Activated CD4-positive, alpha-beta memory T cell treated with anti-CD3 and anti-CD28 coated beads for 36 hours (primary cell): ENCODE measurements at regions not wholly inside any gene's neighbourhood (a gene's known extent, or its start where the extent isn't known, plus 50 kb on each side); places are given as distances from the start of the nearest gene placed in this dataset.

ENCODE experiments used
- CTCF ChIA-PET: fragments of 350-600 bp; sonication (Branson Sonifier 250); formaldehyde crosslinking; loops from one replicate; lab custom pipeline; 2021; ENCODE audit warnings: antibody characterized with exemption, inconsistent platforms; lab: Charles Lee
- POLR2A ChIA-PET: fragments of 350-600 bp; sonication (Branson Sonifier 250); formaldehyde crosslinking; loops from one replicate; lab custom pipeline; 2021; ENCODE audit warnings: antibody characterized with exemption; lab: Charles Lee
- DNase-seq: peaks from one replicate; pipeline ENCODE4 v3.0.0-alpha.2; 2020
- H3K27ac Mint-ChIP-seq: one replicate; pipeline ENCODE4 v1.8.0; 2021; ENCODE audit warnings: mixed read lengths
- H3K27me3 Mint-ChIP-seq: one replicate; pipeline ENCODE4 v1.8.0; 2021; ENCODE audit warnings: mixed read lengths
- H3K36me3 Mint-ChIP-seq: one replicate; pipeline ENCODE4 v1.8.0; 2021; ENCODE audit warnings: mixed read lengths
- H3K4me1 Mint-ChIP-seq: one replicate; pipeline ENCODE4 v1.8.0; 2021; ENCODE audit warnings: low read depth, mixed read lengths
- H3K4me3 Mint-ChIP-seq: one replicate; pipeline ENCODE4 v1.8.0; 2021; ENCODE audit warnings: mild to moderate bottlenecking, mixed read lengths
- H3K9me3 Mint-ChIP-seq: one replicate; pipeline ENCODE4 v1.8.0; 2021; ENCODE audit warnings: mixed read lengths
- intact Hi-C: fragments of 100-400 bp; cut with micrococcal nuclease; formaldehyde crosslinking; loops from one replicate; pipeline ENCODE4 v1.15.1; 2023

- H3K36me3 Mint-ChIP-seq = no peaks in the 10 kb centered on the region
- no peaks in the 10 kb centered on the region for H3K4me1 Mint-ChIP-seq
- DNase-seq = no peak
- H3K27me3 Mint-ChIP-seq = peaks cover 5% of the 10 kb centered on the region
- H3K27ac Mint-ChIP-seq = no peak overlapping the region
- H3K4me3 Mint-ChIP-seq = no peak overlapping the region
- intact Hi-C loops = no loop called here
- ChIA-PET CTCF (no interaction called here), POLR2A (no interaction called here)
- no peaks in the 10 kb centered on the region for H3K9me3 Mint-ChIP-seq
Observed at GRCh38 chr9:32698706-32699277, 63.3 kb upstream of the TAF1L start.

- no peak for DNase-seq
- Mint-ChIP-seq H3K27me3 (peaks cover 5% of the 10 kb centered on the region), H3K27ac (no peak overlapping the region), H3K4me3 (no peak overlapping the region), H3K36me3 (no peaks in the 10 kb centered on the region), H3K4me1 (no peaks in the 10 kb centered on the region), H3K9me3 (no peaks in the 10 kb centered on the region)
- intact Hi-C loops = loop anchor here (10.0 kb wide), 2 partner anchors 117 to 327 kb away; no protein-coding TSS in a partner anchor
- ChIA-PET POLR2A (no interaction called here), CTCF (interaction anchor here (1.1 kb wide), 1 partner anchor 120 kb away, joined by 4 read pairs; no protein-coding TSS in a partner anchor)
Observed at GRCh38 chr9:32701321-32702022, 66.0 kb upstream of the TAF1L start.

- ChIA-PET CTCF (no interaction called here), POLR2A (no interaction called here)
- H3K4me3 Mint-ChIP-seq = no peak overlapping the region
- no peak for DNase-seq
- peaks cover 1% of the 10 kb centered on the region for H3K27me3 Mint-ChIP-seq
- intact Hi-C loops = loop anchor here (10.0 kb wide), 2 partner anchors 119 to 329 kb away; no protein-coding TSS in a partner anchor
- H3K36me3 Mint-ChIP-seq = no peaks in the 10 kb centered on the region
- no peaks in the 10 kb centered on the region for H3K4me1 Mint-ChIP-seq
- no peak overlapping the region for H3K27ac Mint-ChIP-seq
- no peaks in the 10 kb centered on the region for H3K9me3 Mint-ChIP-seq
Observed at GRCh38 chr9:32703635-32704034, 68.2 kb upstream of the TAF1L start.

- Mint-ChIP-seq H3K27ac (no peak overlapping the region), H3K36me3 (no peaks in the 10 kb centered on the region), H3K27me3 (peaks cover 1% of the 10 kb centered on the region), H3K4me1 (no peaks in the 10 kb centered on the region), H3K4me3 (no peak overlapping the region), H3K9me3 (no peaks in the 10 kb centered on the region)
- intact Hi-C loops = loop anchor here (10.0 kb wide), 2 partner anchors 120 to 330 kb away; no protein-coding TSS in a partner anchor
- ChIA-PET POLR2A (no interaction called here), CTCF (no interaction called here)
- DNase-seq = no peak
Observed at GRCh38 chr9:32704343-32704742, 68.9 kb upstream of the TAF1L start.

GRCh38 chr9:32705059-32705458 lies 69.6 kb upstream of the TAF1L start:
- no peak overlapping the region for H3K27ac Mint-ChIP-seq
- ChIA-PET POLR2A (no interaction called here), CTCF (no interaction called here)
- no peaks in the 10 kb centered on the region for H3K4me1 Mint-ChIP-seq
- H3K36me3 Mint-ChIP-seq = no peaks in the 10 kb centered on the region
- H3K27me3 Mint-ChIP-seq = peaks cover 1% of the 10 kb centered on the region
- no peaks in the 10 kb centered on the region for H3K9me3 Mint-ChIP-seq
- no peak for DNase-seq
- no peak overlapping the region for H3K4me3 Mint-ChIP-seq
- intact Hi-C loops = loop anchor here (10.0 kb wide), 2 partner anchors 120 to 330 kb away; no protein-coding TSS in a partner anchor

- H3K36me3 Mint-ChIP-seq = no peaks in the 10 kb centered on the region
- ChIA-PET CTCF (no interaction called here), POLR2A (no interaction called here)
- peaks cover 4% of the 10 kb centered on the region for H3K27me3 Mint-ChIP-seq
- intact Hi-C loops = loop anchor here (10.0 kb wide), 2 partner anchors 121 to 331 kb away; no protein-coding TSS in a partner anchor
- no peak overlapping the region for H3K27ac Mint-ChIP-seq
- H3K4me3 Mint-ChIP-seq = no peak overlapping the region
- DNase-seq = no peak
- no peaks in the 10 kb centered on the region for H3K9me3 Mint-ChIP-seq
- no peaks in the 10 kb centered on the region for H3K4me1 Mint-ChIP-seq
Observed at GRCh38 chr9:32706004-32706724, 70.7 kb upstream of the TAF1L start.

- intact Hi-C loops = loop anchor here (10.0 kb wide), 2 partner anchors 122 to 332 kb away; no protein-coding TSS in a partner anchor
- Mint-ChIP-seq H3K36me3 (no peaks in the 10 kb centered on the region), H3K4me3 (no peak overlapping the region)
Observed at GRCh38 chr9:32706725-32707100, 71.2 kb upstream of the TAF1L start.

GRCh38 chr9:32707326-32707725 lies 71.9 kb upstream of the TAF1L start:
- no peak overlapping the region for H3K27ac Mint-ChIP-seq
- no peaks in the 10 kb centered on the region for H3K9me3 Mint-ChIP-seq
- POLR2A ChIA-PET = no interaction called here
- intact Hi-C loops = loop anchor here (10.0 kb wide), 2 partner anchors 123 to 333 kb away; no protein-coding TSS in a partner anchor
- H3K27me3 Mint-ChIP-seq = peaks cover 4% of the 10 kb centered on the region
- CTCF ChIA-PET = no interaction called here
- no peaks in the 10 kb centered on the region for H3K4me1 Mint-ChIP-seq
- H3K4me3 Mint-ChIP-seq = no peak overlapping the region
- no peak for DNase-seq
- H3K36me3 Mint-ChIP-seq = no peaks in the 10 kb centered on the region

More at GRCh38 chr9:32706725-32707100, 71.2 kb upstream of the TAF1L start:
- ChIA-PET POLR2A (no interaction called here), CTCF (no interaction called here)
- H3K9me3 Mint-ChIP-seq = no peaks in the 10 kb centered on the region
- no peaks in the 10 kb centered on the region for H3K4me1 Mint-ChIP-seq
- DNase-seq = no peak
- H3K27me3 Mint-ChIP-seq = peaks cover 4% of the 10 kb centered on the region
- H3K27ac Mint-ChIP-seq = no peak overlapping the region

- CTCF ChIA-PET = no interaction called here
- DNase-seq = no peak
- Mint-ChIP-seq H3K36me3 (no peaks in the 10 kb centered on the region), H3K27ac (no peak overlapping the region), H3K4me1 (no peaks in the 10 kb centered on the region), H3K9me3 (no peaks in the 10 kb centered on the region), H3K27me3 (peaks cover 4% of the 10 kb centered on the region), H3K4me3 (no peak overlapping the region)
- intact Hi-C loops = loop anchor here (10.0 kb wide), 2 partner anchors 124 to 334 kb away; no protein-coding TSS in a partner anchor
- POLR2A ChIA-PET = interaction anchor here (1.1 kb wide), 1 partner anchor 38 kb away, joined by 3 read pairs; no protein-coding TSS in a partner anchor
Observed at GRCh38 chr9:32708480-32709150, 73.1 kb upstream of the TAF1L start.

- ChIA-PET POLR2A (no interaction called here), CTCF (no interaction called here)
- DNase-seq = no peak
- intact Hi-C loops = loop anchor here (10.0 kb wide), 2 partner anchors 125 to 335 kb away; no protein-coding TSS in a partner anchor
- Mint-ChIP-seq H3K4me1 (no peaks in the 10 kb centered on the region), H3K36me3 (no peaks in the 10 kb centered on the region), H3K9me3 (no peaks in the 10 kb centered on the region), H3K27me3 (peaks cover 4% of the 10 kb centered on the region), H3K4me3 (no peak overlapping the region), H3K27ac (no peak overlapping the region)
Observed at GRCh38 chr9:32709871-32710270, 73.5 kb upstream of the TMEM215 start.

- Mint-ChIP-seq H3K27ac (no peak overlapping the region), H3K4me1 (no peaks in the 10 kb centered on the region), H3K9me3 (no peaks in the 10 kb centered on the region), H3K36me3 (no peaks in the 10 kb centered on the region), H3K27me3 (no peaks in the 10 kb centered on the region), H3K4me3 (no peak overlapping the region)
- CTCF ChIA-PET = no interaction called here
- POLR2A ChIA-PET = no interaction called here
- intact Hi-C loops = no loop called here
- no peak for DNase-seq
Observed at GRCh38 chr9:32716425-32716824, 66.9 kb upstream of the TMEM215 start.
